ENCODE measurements at regions not wholly inside any gene's neighbourhood (a gene's known extent, or its start where the extent isn't known, plus 50 kb on each side); places are given as distances from the start of the nearest gene placed in this dataset.
"Not testable (repeated sequence)": the region's sequence is repeated elsewhere in the genome, so short reads cannot be mapped to it uniquely, and the experiment has no call there.

GRCh38 chr10:44300666-44301649, 83.9 kb downstream of the CXCL12 start:
- no peak for DNase-seq

GRCh38 chr10:44298713-44299112, 86.2 kb downstream of the CXCL12 start:
- DNase-seq = no peak

- no peak for DNase-seq
These were observed 86.9 kb downstream of the CXCL12 start for GRCh38 chr10:44297963-44298362.

GRCh38 chr10:44295644-44296241, 89.2 kb downstream of the CXCL12 start:
- no peak for DNase-seq

- DNase-seq = no peak
These were observed 90.0 kb downstream of the CXCL12 start for GRCh38 chr10:44294726-44295412.

GRCh38 chr10:44293842-44294241, 91.1 kb downstream of the CXCL12 start:
- DNase-seq = no peak

GRCh38 chr10:44293306-44293778, 91.6 kb downstream of the CXCL12 start:
- no peak for DNase-seq

- no peak for DNase-seq
These were observed 92.4 kb downstream of the CXCL12 start for GRCh38 chr10:44292390-44293002.

GRCh38 chr10:44291091-44291490, 93.8 kb downstream of the CXCL12 start:
- no peak for DNase-seq

GRCh38 chr10:44289125-44289524, 95.8 kb downstream of the CXCL12 start:
- DNase-seq = no peak

- DNase-seq = no peak
These were observed 97.5 kb downstream of the CXCL12 start for GRCh38 chr10:44287408-44287807.

GRCh38 chr10:44284198-44285084, 100.5 kb downstream of the CXCL12 start:
- no peak for DNase-seq

- no peak for DNase-seq
These were observed 102.1 kb downstream of the CXCL12 start for GRCh38 chr10:44282626-44283300.

- no peak for DNase-seq
These were observed 103.2 kb downstream of the CXCL12 start for GRCh38 chr10:44281662-44282061.

- DNase-seq = no peak
These were observed 103.7 kb downstream of the CXCL12 start for GRCh38 chr10:44281089-44281613.

GRCh38 chr10:44280226-44281014, 104.5 kb downstream of the CXCL12 start:
- DNase-seq = no peak

- DNase-seq = no peak
These were observed 105.3 kb downstream of the CXCL12 start for GRCh38 chr10:44279426-44280126.

GRCh38 chr10:44278837-44279324, 106.0 kb downstream of the CXCL12 start:
- DNase-seq = no peak

- not testable (repeated sequence) for DNase-seq
These were observed 116.4 kb downstream of the CXCL12 start for GRCh38 chr10:44268435-44268948.

Data from inflammatory macrophage treated with lipopolysaccharide for 4 hours (primary cell).